CD4-positive, alpha-beta memory T cell (primary cell): ENCODE measurements at regions not wholly inside any gene's neighbourhood (a gene's known extent, or its start where the extent isn't known, plus 50 kb on each side); places are given as distances from the start of the nearest gene placed in this dataset.
A peak's percentile ranks its signal among the peaks of the same experiment; 100 is the strongest.

Experiments
- CTCF ChIA-PET: fragments of 350-600 bp; sonication (Branson Sonifier 250); formaldehyde crosslinking; loops from one replicate; lab custom pipeline; 2021; ENCODE audit warnings: inconsistent platforms; ENCODE audit not compliant: partially characterized antibody; lab: Charles Lee
- POLR2A ChIA-PET: fragments of 350-600 bp; sonication (Branson Sonifier 250); formaldehyde crosslinking; loops from one replicate; lab custom pipeline; 2021; ENCODE audit not compliant: partially characterized antibody; lab: Charles Lee
- DNase-seq, 5 donors: peaks; one replicate each; pipeline versions ENCODE4 v3.0.0 to v3.0.0-alpha.2; 2020 to 2022; ENCODE audit warnings: mixed read lengths in 1 of 5
- H3K27ac ChIP-seq: one replicate; pipeline ENCODE4 v1.7.0; 2013; ENCODE audit warnings: low read depth, low read length
- H3K27me3 ChIP-seq: 2 replicates; pipeline ENCODE4 v1.7.0; 2013; ENCODE audit warnings: mild to moderate bottlenecking, low read length, moderate library complexity; ENCODE audit not compliant: insufficient read depth
- H3K36me3 ChIP-seq: 2 replicates; pipeline ENCODE4 v1.7.0; 2013; ENCODE audit warnings: mild to moderate bottlenecking, low read length, moderate library complexity; ENCODE audit not compliant: insufficient read depth
- H3K4me1 ChIP-seq: 2 replicates; pipeline ENCODE4 v1.7.0; 2013; ENCODE audit warnings: mild to moderate bottlenecking, low read length, moderate library complexity; ENCODE audit not compliant: insufficient read depth
- H3K4me3 ChIP-seq, 2 donors: one replicate each; pipeline ENCODE4 v1.7.0; 2013; ENCODE audit warnings: low read length in 2 of 2, mild to moderate bottlenecking in 1 of 2
- H3K9me3 ChIP-seq, 2 donors: one replicate each; pipeline ENCODE4 v1.7.0; 2013; ENCODE audit warnings: low read length in 2 of 2, control low read depth in 1 of 2; ENCODE audit not compliant: control insufficient read depth in 1 of 2
- H3K27ac Mint-ChIP-seq, 7 donors: one replicate each; pipeline ENCODE4 v1.8.0; 2020 to 2021; ENCODE audit warnings: mixed read lengths in 7 of 7, mild to moderate bottlenecking in 6 of 7, inconsistent platforms in 3 of 7, moderate library complexity in 3 of 7
- H3K27me3 Mint-ChIP-seq, 2 donors: one replicate each; pipeline ENCODE4 v1.8.0; 2020 to 2021; ENCODE audit warnings: mixed read lengths in 2 of 2
- H3K36me3 Mint-ChIP-seq, 2 donors: one replicate each; pipeline ENCODE4 v1.8.0; 2020 to 2021; ENCODE audit warnings: mixed read lengths in 2 of 2, inconsistent platforms in 1 of 2, mild to moderate bottlenecking in 1 of 2
- H3K4me1 Mint-ChIP-seq, 4 donors: one replicate each; pipeline ENCODE4 v1.8.0; 2020 to 2021; ENCODE audit warnings: mixed read lengths in 4 of 4, mild to moderate bottlenecking in 1 of 4
- H3K4me3 Mint-ChIP-seq, 8 donors: one replicate each; pipeline ENCODE4 v1.8.0; 2020 to 2021; ENCODE audit warnings: mixed read lengths in 8 of 8, mild to moderate bottlenecking in 7 of 8, moderate library complexity in 6 of 8, inconsistent platforms in 3 of 8
- H3K9me3 Mint-ChIP-seq, 8 donors: one replicate each; pipeline ENCODE4 v1.8.0; 2020 to 2021; ENCODE audit warnings: mixed read lengths in 8 of 8, mild to moderate bottlenecking in 5 of 8, inconsistent platforms in 3 of 8, moderate library complexity in 1 of 8
- intact Hi-C: fragments of 100-400 bp; cut with micrococcal nuclease; formaldehyde crosslinking; loops from one replicate; pipeline ENCODE4 v1.15.1; 2023

DNA sequence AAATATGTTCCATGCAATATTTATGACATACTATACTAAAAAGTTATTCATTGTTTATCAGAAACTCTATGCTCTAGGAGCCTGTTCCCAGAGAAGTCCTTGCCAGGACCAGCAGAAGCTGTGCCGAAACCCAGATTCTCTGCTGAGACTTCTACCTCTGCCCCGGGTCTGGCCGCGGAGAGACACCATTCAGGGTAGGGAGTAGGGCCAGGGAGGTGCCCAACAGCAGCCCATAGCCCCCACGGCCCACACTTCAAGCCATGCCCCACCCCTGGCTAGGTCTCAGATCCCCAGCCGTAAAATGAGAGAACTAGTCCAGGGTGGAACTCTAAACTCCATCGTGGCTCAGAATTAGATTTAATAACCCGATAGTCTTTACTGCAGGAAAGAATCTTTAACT lies 102.9 kb downstream of the ZFP36L2 start:
- peaks cover 0 to 14% (median 7%) of the 10 kb centered on the region in 8 donors for H3K9me3 Mint-ChIP-seq
- intact Hi-C loops = loop anchor here (10.0 kb wide), 1 partner anchor 149 kb away; no protein-coding TSS in a partner anchor
- H3K4me3 Mint-ChIP-seq = no peak overlapping the region
- POLR2A ChIA-PET = interaction anchor here (65.0 kb wide), 1 partner anchor 85 kb away, joined by 6960 read pairs; the partner anchor contains the start of gene ZFP36L2
- H3K27me3 Mint-ChIP-seq = peaks cover 0 to 1% of the 10 kb centered on the region in 2 donors
- Histone ChIP-seq H3K36me3 (no peaks in the 10 kb centered on the region), H3K27me3 (no peaks in the 10 kb centered on the region), H3K4me1 (peaks cover 13% of the 10 kb centered on the region), H3K4me3 (no peak overlapping the region), H3K9me3 (no peaks in the 10 kb centered on the region), H3K27ac (no peak overlapping the region)
- DNase-seq = no peak
- H3K36me3 Mint-ChIP-seq = peaks cover 0 to 12% of the 10 kb centered on the region in 2 donors
- CTCF ChIA-PET = interaction anchor here (4.4 to 8.3 kb wide), 2 partner anchors 106 to 361 kb away, joined by 26 to 120 read pairs; no protein-coding TSS in a partner anchor
- H3K27ac Mint-ChIP-seq = peak overlapping the region in 1 of 7 donors; percentile 32
- peaks cover 13 to 23% (median 17%) of the 10 kb centered on the region in 4 donors for H3K4me1 Mint-ChIP-seq

DNA sequence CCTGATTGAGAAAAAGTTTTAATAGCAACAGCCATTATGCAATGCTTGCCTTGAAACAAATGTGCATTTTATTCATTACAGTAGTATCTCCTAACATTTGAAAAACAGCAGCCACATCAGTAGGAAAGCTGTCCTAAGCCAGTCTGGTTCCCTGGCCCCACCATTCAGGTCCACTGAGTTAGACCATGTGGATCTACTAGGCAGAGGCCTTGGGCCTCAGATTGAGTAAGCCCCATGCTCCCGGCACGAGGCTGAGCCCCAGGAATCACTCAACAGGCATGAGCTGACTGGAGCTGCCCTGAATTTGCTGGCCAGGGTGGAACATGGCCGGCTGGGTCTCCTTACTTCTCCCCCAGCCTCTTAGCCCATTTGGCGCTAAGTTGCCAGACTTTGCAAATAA lies 103.4 kb downstream of the ZFP36L2 start:
- Mint-ChIP-seq H3K4me3 (no peak overlapping the region), H3K36me3 (peaks cover 0 to 12% of the 10 kb centered on the region in 2 donors), H3K9me3 (peaks cover 0 to 15% (median 9%) of the 10 kb centered on the region in 8 donors), H3K27ac (no peak overlapping the region), H3K4me1 (peaks cover 8 to 18% (median 12%) of the 10 kb centered on the region in 4 donors), H3K27me3 (peaks cover 0 to 1% of the 10 kb centered on the region in 2 donors)
- no peaks in the 10 kb centered on the region for H3K9me3 ChIP-seq
- DNase-seq = no peak
- no peaks in the 10 kb centered on the region for H3K27me3 ChIP-seq
- no peak overlapping the region for H3K27ac ChIP-seq
- no peak overlapping the region for H3K4me3 ChIP-seq
- intact Hi-C loops = loop anchor here (10.0 kb wide), 1 partner anchor 148 kb away; no protein-coding TSS in a partner anchor
- H3K4me1 ChIP-seq = peaks cover 9% of the 10 kb centered on the region
- no peaks in the 10 kb centered on the region for H3K36me3 ChIP-seq
- CTCF ChIA-PET = interaction anchor here (4.4 kb wide), 1 partner anchor 106 kb away, joined by 26 read pairs; no protein-coding TSS in a partner anchor
- POLR2A ChIA-PET = interaction anchor here (65.0 kb wide), 1 partner anchor 85 kb away, joined by 6960 read pairs; the partner anchor contains the start of gene ZFP36L2

DNA sequence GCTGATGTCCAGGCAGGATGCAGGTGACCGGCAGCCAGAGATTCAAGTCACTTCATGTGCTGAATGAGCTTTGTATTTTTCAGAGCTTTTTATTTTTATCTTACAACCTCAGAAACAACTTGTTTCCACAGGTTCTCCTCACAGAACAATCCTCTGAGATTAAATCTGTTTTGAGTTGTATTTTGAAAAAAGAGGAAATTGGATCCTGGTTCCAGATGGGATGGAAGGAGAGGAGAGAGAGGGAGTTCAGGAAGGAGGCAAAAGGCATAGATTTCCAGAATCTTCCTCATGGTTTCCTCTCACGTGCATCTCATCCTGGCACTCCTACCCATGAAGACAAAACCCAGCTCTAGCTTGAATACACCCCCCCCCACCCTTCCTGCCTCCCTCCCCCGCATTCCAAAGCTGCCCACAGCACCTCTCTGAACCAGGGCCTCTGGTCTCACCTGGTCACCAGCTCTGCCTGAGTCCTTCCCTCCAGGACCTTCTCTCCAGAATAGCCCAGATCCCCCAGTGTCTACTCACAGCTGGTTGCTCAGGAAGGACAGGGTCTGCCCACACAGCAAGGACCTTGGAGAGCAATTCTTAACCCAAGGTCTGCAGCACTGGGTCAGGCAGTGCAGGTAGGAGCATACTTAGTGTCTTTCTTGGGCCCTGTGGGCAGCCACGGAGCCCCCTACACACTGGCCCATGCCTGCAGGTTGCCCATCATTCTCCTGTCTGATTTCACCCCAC lies 104.7 kb downstream of the ZFP36L2 start:
- intact Hi-C loops = loop anchor here (10.0 kb wide), 1 partner anchor 147 kb away; no protein-coding TSS in a partner anchor
- H3K36me3 ChIP-seq = no peaks in the 10 kb centered on the region
- H3K9me3 ChIP-seq = no peaks in the 10 kb centered on the region
- DNase-seq = no peak
- Mint-ChIP-seq H3K4me3 (no peak overlapping the region), H3K36me3 (peaks cover 0 to 12% of the 10 kb centered on the region in 2 donors), H3K27me3 (peaks cover 0 to 1% of the 10 kb centered on the region in 2 donors), H3K4me1 (peaks cover 0 to 12% (median 4%) of the 10 kb centered on the region in 4 donors), H3K9me3 (peaks cover 0 to 15% (median 9%) of the 10 kb centered on the region in 8 donors), H3K27ac (peak overlapping the region in 1 of 7 donors; percentile 59)
- ChIA-PET POLR2A (interaction anchor here (65.0 kb wide), 1 partner anchor 87 kb away, joined by 6960 read pairs; the partner anchor contains the start of gene ZFP36L2), CTCF (interaction anchor here (0.6 to 4.4 kb wide), 4 partner anchors 48 to 363 kb away, joined by 3 to 26 read pairs (median 4); no protein-coding TSS in a partner anchor)
- no peak overlapping the region for H3K4me3 ChIP-seq
- H3K4me1 ChIP-seq = no peaks in the 10 kb centered on the region
- no peaks in the 10 kb centered on the region for H3K27me3 ChIP-seq
- no peak overlapping the region for H3K27ac ChIP-seq

GRCh38 chr2:43119303-43119702 lies 107.1 kb downstream of the ZFP36L2 start:
- no peak overlapping the region for H3K4me3 Mint-ChIP-seq
- POLR2A ChIA-PET = no interaction called here
- no peaks in the 10 kb centered on the region for H3K36me3 ChIP-seq
- intact Hi-C loops = no loop called here
- H3K4me1 ChIP-seq = no peaks in the 10 kb centered on the region
- peaks cover 0 to 15% (median 9%) of the 10 kb centered on the region in 8 donors for H3K9me3 Mint-ChIP-seq
- H3K4me1 Mint-ChIP-seq = peaks cover 0 to 12% (median 3%) of the 10 kb centered on the region in 4 donors
- H3K27ac ChIP-seq = no peak overlapping the region
- H3K4me3 ChIP-seq = no peak overlapping the region
- no peak for DNase-seq
- no peaks in the 10 kb centered on the region for H3K27me3 ChIP-seq
- peaks cover 0 to 12% of the 10 kb centered on the region in 2 donors for H3K36me3 Mint-ChIP-seq
- no peaks in the 10 kb centered on the region for H3K9me3 ChIP-seq
- H3K27ac Mint-ChIP-seq = no peak overlapping the region
- H3K27me3 Mint-ChIP-seq = peaks cover 0 to 1% of the 10 kb centered on the region in 2 donors
- CTCF ChIA-PET = no interaction called here

- Mint-ChIP-seq H3K36me3 (peaks cover 0 to 12% of the 10 kb centered on the region in 2 donors), H3K27me3 (peaks cover 0 to 1% of the 10 kb centered on the region in 2 donors), H3K9me3 (peaks cover 0 to 15% (median 7%) of the 10 kb centered on the region in 8 donors), H3K4me1 (peaks cover 0 to 12% (median under 1%) of the 10 kb centered on the region in 4 donors), H3K4me3 (no peak overlapping the region), H3K27ac (no peak overlapping the region)
- Histone ChIP-seq H3K4me1 (no peaks in the 10 kb centered on the region), H3K4me3 (no peak overlapping the region), H3K36me3 (no peaks in the 10 kb centered on the region), H3K9me3 (no peaks in the 10 kb centered on the region), H3K27ac (no peak overlapping the region), H3K27me3 (no peaks in the 10 kb centered on the region)
- intact Hi-C loops = no loop called here
- DNase-seq = no peak
- POLR2A ChIA-PET = no interaction called here
- CTCF ChIA-PET = no interaction called here
These were observed 108.8 kb downstream of the ZFP36L2 start for GRCh38 chr2:43117521-43118143.

- Mint-ChIP-seq H3K4me1 (peaks cover 0 to 12% (median under 1%) of the 10 kb centered on the region in 4 donors), H3K36me3 (peaks cover 0 to 12% of the 10 kb centered on the region in 2 donors), H3K9me3 (peaks cover 0 to 15% (median 7%) of the 10 kb centered on the region in 8 donors), H3K4me3 (no peak overlapping the region), H3K27ac (no peak overlapping the region), H3K27me3 (peaks cover 0 to 1% of the 10 kb centered on the region in 2 donors)
- no peak overlapping the region for H3K4me3 ChIP-seq
- H3K36me3 ChIP-seq = no peaks in the 10 kb centered on the region
- no peaks in the 10 kb centered on the region for H3K27me3 ChIP-seq
- POLR2A ChIA-PET = no interaction called here
- CTCF ChIA-PET = no interaction called here
- no peak for DNase-seq
- H3K4me1 ChIP-seq = no peaks in the 10 kb centered on the region
- no peak overlapping the region for H3K27ac ChIP-seq
- H3K9me3 ChIP-seq = no peaks in the 10 kb centered on the region
- intact Hi-C loops = no loop called here
These were observed 109.4 kb downstream of the ZFP36L2 start for GRCh38 chr2:43116988-43117387.

GRCh38 chr2:43115881-43116280 lies 110.5 kb downstream of the ZFP36L2 start:
- Histone ChIP-seq H3K9me3 (no peaks in the 10 kb centered on the region), H3K27ac (no peak overlapping the region), H3K4me3 (no peak overlapping the region), H3K36me3 (no peaks in the 10 kb centered on the region), H3K4me1 (no peaks in the 10 kb centered on the region), H3K27me3 (no peaks in the 10 kb centered on the region)
- peaks cover 0 to 12% of the 10 kb centered on the region in 2 donors for H3K36me3 Mint-ChIP-seq
- no peak for DNase-seq
- peaks cover 0 to 1% of the 10 kb centered on the region in 2 donors for H3K27me3 Mint-ChIP-seq
- H3K4me3 Mint-ChIP-seq = no peak overlapping the region
- peaks cover 0 to 12% (median 0%) of the 10 kb centered on the region in 4 donors for H3K4me1 Mint-ChIP-seq
- intact Hi-C loops = no loop called here
- ChIA-PET POLR2A (no interaction called here), CTCF (no interaction called here)
- H3K27ac Mint-ChIP-seq = no peak overlapping the region
- H3K9me3 Mint-ChIP-seq = peaks cover 0 to 15% (median 7%) of the 10 kb centered on the region in 8 donors
